Renal cortex interstitium (tissue), 11 donors: ENCODE measurements at regions not wholly inside any gene's neighbourhood (a gene's known extent, or its start where the extent isn't known, plus 50 kb on each side); places are given as distances from the start of the nearest gene placed in this dataset.

Experiments used
- DNase-seq, 11 donors: peaks; one replicate each; pipeline ENCODE4 v3.0.0-alpha.2; 2013; ENCODE audit warnings: low read depth in 9 of 11, low spot score in 4 of 11; ENCODE audit errors: extremely low read depth in 1 of 11

GRCh38 chr5:109483395-109483971 lies 73.7 kb upstream of the PJA2 start:
- no peak for DNase-seq

GRCh38 chr5:109482748-109483147 lies 73.0 kb upstream of the PJA2 start:
- no peak for DNase-seq

- DNase-seq = no peak
Observed at GRCh38 chr5:109479260-109479860, 69.6 kb upstream of the PJA2 start.

- no peak for DNase-seq
Observed at GRCh38 chr5:109478830-109479229, 69.1 kb upstream of the PJA2 start.

- no peak for DNase-seq
Observed at GRCh38 chr5:109476292-109476691, 66.5 kb upstream of the PJA2 start.

- no peak for DNase-seq
Observed at GRCh38 chr5:109469896-109470662, 60.3 kb upstream of the PJA2 start.

- DNase-seq = peak; percentile 89 to 96 (median 94)
Observed at GRCh38 chr5:109468737-109469420, 59.1 kb upstream of the PJA2 start.

GRCh38 chr5:109468288-109468676 lies 58.5 kb upstream of the PJA2 start:
- DNase-seq = no peak

- no peak for DNase-seq
Observed at GRCh38 chr5:109467058-109467457, 57.3 kb upstream of the PJA2 start.
